ENCODE measurements at regions not wholly inside any gene's neighbourhood (a gene's known extent, or its start where the extent isn't known, plus 50 kb on each side); places are given as distances from the start of the nearest gene placed in this dataset.
"Not testable (repeated sequence)": the region's sequence is repeated elsewhere in the genome, so short reads cannot be mapped to it uniquely, and the experiment has no call there.

- H3K4me3 ChIP-seq (replicated peaks; ENCODE audit: low read depth, low read length): no peak overlapping the region
- TF ChIP-seq CTCF (IDR thresholded peaks at IDR 0.05; ENCODE audit: low read length, missing control alignments): peak; percentile 69
- peak; percentile 70 for DNase-seq (ENCODE audit: low read depth)
Observed at GRCh38 chr4:56575820-56576429, 70.3 kb downstream of the ARL9 start.

DNA sequence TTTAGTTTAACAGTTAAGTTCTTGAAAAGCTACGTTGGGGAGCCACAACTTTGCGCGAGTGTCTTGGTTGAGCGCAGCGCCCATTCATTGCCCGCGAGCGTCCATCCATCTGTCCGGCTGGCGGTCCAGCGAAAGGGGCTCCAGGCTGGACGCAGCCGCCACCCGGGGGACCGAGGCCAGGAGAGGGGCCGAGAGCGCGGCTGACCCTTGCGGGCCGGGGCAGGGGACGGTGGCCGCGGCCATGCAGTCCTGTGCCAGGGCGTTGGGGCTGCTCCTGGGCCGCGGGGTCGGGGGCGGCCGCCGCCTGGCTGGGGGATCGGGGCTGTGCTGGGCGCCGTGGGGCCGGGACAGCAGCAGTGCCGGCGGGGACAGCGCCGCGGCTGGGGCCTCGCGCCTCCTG is 86.8 kb downstream of the ARL9 start:
- not testable (repeated sequence) for H3K4me3 ChIP-seq (replicated peaks; ENCODE audit: low read depth, low read length); DNase-seq (ENCODE audit: low read depth)

All from fibroblast of pulmonary artery (primary cell).